ENCODE measurements at regions not wholly inside any gene's neighbourhood (a gene's known extent, or its start where the extent isn't known, plus 50 kb on each side); places are given as distances from the start of the nearest gene placed in this dataset.

- TF ChIP-seq POLR2A (IDR thresholded peaks at IDR 0.05; ENCODE audit: low read depth, low read length) = no peak
- TF ChIP-seq POLR2AphosphoS5 (IDR thresholded peaks at IDR 0.05; ENCODE audit: low read depth, low read length) = no peak
- no peak for TF ChIP-seq TAF1 (IDR thresholded peaks at IDR 0.05; ENCODE audit: borderline replicate concordance, low read depth, low read length)
Observed at GRCh38 chr10:106226142-106226541, 938.4 kb downstream of the SORCS1 start.

Measured in GM12892 (cell line).